Head of caudate nucleus (tissue), 42 donors: ENCODE measurements at regions not wholly inside any gene's neighbourhood (a gene's known extent, or its start where the extent isn't known, plus 50 kb on each side); places are given as distances from the start of the nearest gene placed in this dataset.

Experiments used
- DNase-seq, 42 donors: peaks; one replicate each; pipeline versions ENCODE4 v3.0.0 to v3.0.0-alpha.2; 2020 to 2021; ENCODE audit warnings: mixed read lengths in 7 of 42
- intact Hi-C: fragments of 100-400 bp; cut with DNase I; formaldehyde crosslinking; loops from one replicate; pipeline ENCODE4 v1.15.0; 2022

GRCh38 chr9:17021387-17021970, 113.4 kb upstream of the CNTLN start:
- intact Hi-C loops = no loop called here
- no peak for DNase-seq

DNA sequence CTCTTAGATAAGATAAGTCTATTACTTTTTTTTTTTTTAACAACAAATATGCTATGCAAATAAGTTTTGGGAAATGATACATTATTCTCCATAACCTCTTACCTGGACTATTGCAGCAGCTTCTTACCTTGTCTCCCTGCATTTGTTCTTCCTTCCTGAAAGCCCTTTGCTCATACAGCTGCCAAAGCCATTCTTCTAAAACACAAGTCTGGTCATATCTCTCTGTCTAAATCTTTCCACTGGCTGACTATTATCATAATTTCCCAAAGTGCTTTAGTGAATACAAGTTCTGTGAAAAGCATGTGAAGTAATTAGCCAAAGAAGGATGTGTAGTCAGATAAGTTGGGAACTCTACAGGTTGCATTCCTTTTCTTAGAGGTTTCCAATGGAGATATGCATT, 115.4 kb upstream of the CNTLN start:
- DNase-seq = no peak
- intact Hi-C loops = no loop called here

GRCh38 chr9:17018540-17019196, 116.2 kb upstream of the CNTLN start:
- no peak for DNase-seq
- intact Hi-C loops = no loop called here

DNA sequence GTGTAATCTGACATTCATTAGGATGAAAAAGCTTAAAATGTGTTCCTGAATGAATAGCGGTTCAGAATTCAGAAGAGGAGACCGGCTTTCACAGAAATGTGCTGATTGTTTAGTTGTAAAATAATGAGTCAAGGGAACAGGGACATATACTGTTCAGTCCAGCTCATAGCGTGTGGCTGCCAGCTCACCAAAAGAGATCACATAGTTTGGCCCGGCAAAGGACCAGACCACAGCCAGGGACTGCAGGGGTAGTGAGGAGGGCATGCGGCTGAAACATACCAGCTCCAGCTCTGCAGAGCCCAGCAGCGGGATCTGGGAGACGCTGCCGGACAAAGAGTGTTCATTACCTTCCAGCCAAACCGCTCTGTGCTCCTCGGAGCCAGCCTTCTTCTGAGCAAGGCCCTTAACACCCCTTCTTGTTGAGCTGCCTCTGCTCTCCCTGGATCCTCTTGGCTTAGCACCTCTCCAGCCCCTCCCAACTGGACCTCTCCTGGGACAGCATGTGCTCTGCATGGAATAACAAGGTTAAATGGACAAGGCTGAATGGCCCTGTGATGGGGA, 116.8 kb upstream of the CNTLN start:
- peak in 22 of 42 donors; percentile 7 to 59 (median 21) for DNase-seq
- intact Hi-C loops = no loop called here

GRCh38 chr9:17013891-17014290, 120.9 kb upstream of the CNTLN start:
- no peak for DNase-seq
- intact Hi-C loops = no loop called here

- intact Hi-C loops = no loop called here
- DNase-seq = no peak
These were observed 121.8 kb upstream of the CNTLN start for GRCh38 chr9:17013010-17013409.

DNA sequence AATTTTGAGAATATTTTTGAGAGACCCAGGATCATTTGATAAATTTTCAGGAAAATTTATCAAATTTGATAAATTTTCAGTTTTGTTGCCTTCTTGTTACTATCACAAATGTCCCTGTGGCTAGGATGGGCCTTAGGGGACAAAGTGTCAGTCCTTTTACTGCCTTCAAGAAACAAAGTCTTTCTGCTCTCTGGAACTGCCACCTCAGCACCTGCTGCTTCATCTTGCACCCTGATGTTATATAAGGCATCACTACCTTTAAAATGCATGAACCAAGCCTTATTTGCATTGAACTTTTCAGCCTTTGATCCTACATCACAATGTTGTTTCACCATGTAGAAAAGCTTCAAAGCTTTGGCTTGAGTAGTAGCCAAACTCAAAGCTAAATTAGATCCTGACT, 123.0 kb upstream of the CNTLN start:
- no peak for DNase-seq
- intact Hi-C loops = no loop called here

GRCh38 chr9:17009071-17009470, 125.8 kb upstream of the CNTLN start:
- intact Hi-C loops = no loop called here
- DNase-seq = no peak

DNA sequence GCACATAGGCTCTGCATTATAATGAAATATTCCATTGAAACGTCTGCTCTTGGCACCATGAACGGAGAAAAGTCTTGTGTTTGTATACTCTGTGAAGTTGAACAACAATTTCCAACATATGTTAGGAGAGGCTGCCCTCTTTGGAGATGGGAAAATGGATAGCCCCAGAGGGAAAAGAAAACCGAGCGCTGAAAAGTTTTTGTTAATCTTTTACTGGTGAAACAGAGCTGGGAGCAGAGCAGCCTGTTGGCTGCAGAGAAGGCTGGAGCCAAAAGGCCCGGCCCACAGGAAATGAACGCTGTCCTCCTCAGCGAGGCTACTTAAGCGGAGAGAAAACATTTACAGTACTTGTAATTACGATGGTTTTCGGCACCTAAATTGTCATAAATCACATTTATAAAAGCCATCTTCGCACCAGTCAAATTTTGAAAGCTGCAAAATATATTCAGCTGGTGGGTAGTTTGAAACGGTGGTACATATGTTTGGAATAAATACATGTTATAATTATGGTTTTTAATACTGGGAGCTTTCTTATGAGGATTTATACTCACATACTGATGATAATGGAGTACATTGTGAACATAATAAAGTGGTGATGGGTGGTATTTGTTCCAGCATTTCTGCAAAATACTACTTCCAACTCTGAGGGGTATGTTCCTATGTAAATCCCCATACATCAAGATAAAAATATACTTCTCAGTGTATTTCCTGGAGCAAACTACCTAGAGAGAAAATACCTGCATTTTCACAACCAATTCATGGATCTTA, 129.6 kb upstream of the CNTLN start:
- intact Hi-C loops = no loop called here
- DNase-seq = no peak

GRCh38 chr9:17004500-17004899, 130.3 kb upstream of the CNTLN start:
- DNase-seq = no peak
- intact Hi-C loops = no loop called here

DNA sequence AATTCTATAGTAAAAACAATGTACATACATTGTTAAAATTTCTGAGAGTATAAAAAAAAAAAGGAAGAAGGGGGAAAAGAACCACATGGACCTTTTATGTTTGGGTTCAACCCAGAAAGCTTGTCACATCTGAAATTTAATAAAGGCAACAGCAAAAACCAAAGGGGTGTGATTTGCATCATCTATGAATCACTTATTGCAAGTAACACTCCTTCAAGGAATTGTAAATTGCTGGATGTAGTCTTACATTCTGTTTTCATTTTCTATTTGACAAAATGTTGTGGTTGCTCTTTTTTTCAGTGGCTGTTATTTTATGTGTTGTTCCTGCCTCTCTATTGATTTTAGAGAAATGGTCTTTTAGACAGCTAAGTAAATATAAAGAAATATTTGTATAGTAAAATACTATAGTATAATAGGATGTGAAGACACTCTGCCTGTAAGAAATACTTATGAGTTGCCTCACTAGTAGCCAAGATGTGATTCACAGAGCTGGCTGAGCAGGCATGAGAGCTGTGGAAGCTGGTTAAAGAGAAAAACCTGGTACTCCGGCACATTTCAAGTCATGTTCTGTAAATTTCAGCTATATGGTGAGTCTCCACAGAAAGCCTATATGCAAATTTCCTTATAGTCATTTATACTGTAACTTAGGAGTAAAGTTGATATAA, 131.1 kb upstream of the CNTLN start:
- intact Hi-C loops = no loop called here
- DNase-seq = no peak

- no peak for DNase-seq
- intact Hi-C loops = no loop called here
These were observed 126.5 kb upstream of the BNC2 start for GRCh38 chr9:16996901-16997491.

- intact Hi-C loops = no loop called here
- DNase-seq = no peak
These were observed 121.7 kb upstream of the BNC2 start for GRCh38 chr9:16992138-16992537.

GRCh38 chr9:16987026-16987425, 116.6 kb upstream of the BNC2 start:
- intact Hi-C loops = no loop called here
- DNase-seq = no peak

DNA sequence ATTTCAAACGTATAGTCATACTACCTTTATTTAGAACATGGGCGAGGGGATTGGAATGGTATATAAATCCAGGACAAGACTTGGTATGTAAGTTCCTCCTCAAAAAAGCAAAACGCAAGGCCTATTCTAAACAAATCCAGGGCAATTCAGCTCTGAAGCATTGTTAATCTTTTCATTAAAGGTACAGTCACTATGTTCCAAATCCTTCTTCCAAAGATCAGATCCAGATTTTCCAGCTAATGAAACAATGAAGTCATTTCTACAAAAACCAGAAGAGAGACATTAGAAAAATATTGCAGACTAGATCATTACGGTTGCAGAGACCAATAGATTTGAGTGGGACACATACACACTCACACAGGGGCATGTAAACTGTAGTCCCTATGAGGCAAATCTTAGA, 116.1 kb upstream of the BNC2 start:
- no peak for DNase-seq
- intact Hi-C loops = no loop called here

DNA sequence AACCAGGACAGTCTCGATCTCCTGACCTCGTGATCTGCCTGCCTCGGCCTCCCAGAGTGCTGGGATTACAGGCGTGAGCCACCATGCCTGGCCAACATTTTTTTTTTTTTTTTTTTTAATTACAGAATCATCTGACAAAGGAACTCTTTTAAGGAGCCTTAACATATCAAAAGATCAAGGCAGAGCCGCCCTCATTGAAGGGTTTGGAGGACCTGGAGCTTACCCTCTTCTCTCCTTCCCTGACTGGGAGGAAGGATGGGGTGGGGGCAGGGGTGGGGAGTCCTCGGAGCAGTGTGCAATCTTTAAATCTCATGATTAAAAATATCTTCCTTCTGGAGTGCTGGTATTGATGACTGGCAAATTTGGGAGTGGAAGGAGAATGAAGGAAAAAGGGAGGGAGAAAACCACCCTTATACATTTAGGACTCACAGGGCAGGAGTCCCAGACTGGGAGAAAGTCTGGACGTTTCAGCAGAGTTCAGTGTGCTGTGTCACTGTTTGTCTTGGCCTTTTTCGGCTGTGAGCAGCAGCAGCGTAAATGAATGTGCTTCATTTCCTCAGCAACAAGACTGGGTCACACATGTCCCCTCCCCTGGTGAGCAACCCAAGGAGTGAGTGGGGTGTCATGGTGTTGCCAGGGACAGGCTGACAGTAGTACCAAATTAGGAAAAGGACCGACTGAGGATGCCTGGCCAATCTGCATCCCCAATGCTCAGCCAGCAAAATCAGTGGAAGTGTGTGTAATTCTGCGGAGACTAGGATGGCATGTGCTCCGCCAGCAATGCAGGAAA, 115.3 kb upstream of the BNC2 start:
- intact Hi-C loops = no loop called here
- DNase-seq = peak in 5 of 42 donors; percentile 3 to 37 (median 7)

DNA sequence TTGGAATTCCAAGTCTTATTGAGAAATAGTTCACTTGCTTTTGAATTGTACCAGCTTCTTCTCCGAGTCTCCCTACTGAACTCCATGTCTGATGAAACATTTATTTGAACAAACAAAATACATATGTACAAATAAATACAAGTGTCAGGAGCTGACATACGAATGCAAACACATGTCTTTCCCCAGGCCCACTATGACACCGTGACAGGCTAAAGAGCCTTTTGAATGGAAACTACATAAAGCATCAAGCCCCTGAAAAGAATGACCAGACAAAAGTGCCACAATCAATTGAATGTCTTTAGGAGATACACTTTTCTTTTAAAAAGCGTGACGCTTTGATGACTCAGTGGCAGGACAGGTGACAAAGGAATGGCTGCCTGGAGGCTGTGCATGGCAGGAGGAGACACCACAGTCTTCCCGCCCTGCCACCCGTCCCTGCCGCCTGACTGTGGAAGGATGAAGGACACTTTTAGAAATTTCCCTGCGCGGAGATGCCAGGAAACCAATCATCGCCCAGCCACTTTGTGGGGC, 112.4 kb upstream of the BNC2 start:
- no peak for DNase-seq
- intact Hi-C loops = no loop called here

- intact Hi-C loops = no loop called here
- no peak for DNase-seq
These were observed 106.0 kb upstream of the BNC2 start for GRCh38 chr9:16976427-16976826.
